ENCODE measurements at regions not wholly inside any gene's neighbourhood (a gene's known extent, or its start where the extent isn't known, plus 50 kb on each side); places are given as distances from the start of the nearest gene placed in this dataset.

GRCh38 chr2:8545695-8546611 lies 135.9 kb upstream of the ID2 start:
- H2BK5ac ChIP-seq (ENCODE audit: insufficient read length, low read length) = no peak overlapping the region
- H4K91ac ChIP-seq (ENCODE audit: insufficient read length, low read depth, low read length) = no peak overlapping the region
- H2BK20ac ChIP-seq (ENCODE audit: low read depth, low read length, poor library complexity, severe bottlenecking) = no peak overlapping the region
- WGBS (ENCODE audit: extremely low coverage, insufficient read length, low lambda C conversion rate) = no CpG with 5 or more reads among the region's 30 CpGs
- H4K20me1 ChIP-seq (ENCODE audit: control insufficient read depth, insufficient read depth, insufficient read length) = no peaks in the 10 kb centered on the region
- no peak overlapping the region for H2BK15ac ChIP-seq (ENCODE audit: low read depth, low read length)
- H2AFZ ChIP-seq (ENCODE audit: low read length) = no peak overlapping the region
- no peak overlapping the region for H4K8ac ChIP-seq (replicated peaks; ENCODE audit: insufficient read length, low read depth, low read length)
- H3K4me1 ChIP-seq (ENCODE audit: insufficient read depth, low read length) = no peaks in the 10 kb centered on the region
- Mint-ChIP-seq H3K4me3 (no peak overlapping the region), H3K27ac (no peak overlapping the region), H3K4me1 (peaks cover 2 to 7% of the 10 kb centered on the region in 2 experiments; a peak in 2 of 4 replicates), H3K36me3 (ENCODE audit: insufficient read depth in 1 of 3, low read depth in 3 of 3) (no peaks in the 10 kb centered on the region), H3K27me3 (ENCODE audit: low read depth) (peaks cover 3% of the 10 kb centered on the region; the same call in 1 of the 2 replicates), H3K9me3 (no peaks in the 10 kb centered on the region)
- no peak overlapping the region for H3T11ph ChIP-seq (ENCODE audit: low read length)
- H3K79me2 ChIP-seq (ENCODE audit: insufficient read depth, low read length) = no peaks in the 10 kb centered on the region
- no peaks in the 10 kb centered on the region for H3K27me3 ChIP-seq (ENCODE audit: insufficient read depth, low read length)
- no peak overlapping the region for H3K14ac ChIP-seq (ENCODE audit: insufficient read depth, low read length)
- no peaks in the 10 kb centered on the region for H3K9me3 ChIP-seq (ENCODE audit: control insufficient read depth, low read depth, low read length)
- H3K9ac ChIP-seq (ENCODE audit: extremely low read depth, insufficient read length, low read length) = no peak overlapping the region
- H3K18ac ChIP-seq (ENCODE audit: insufficient read length, low read depth, low read length) = no peak overlapping the region
- no peak overlapping the region for H3K4me2 ChIP-seq (ENCODE audit: insufficient read depth, insufficient read length, low read length)
- no peak overlapping the region for H2AK5ac ChIP-seq (ENCODE audit: insufficient read length, low read length)
- no peaks in the 10 kb centered on the region for H3K23me2 ChIP-seq (ENCODE audit: insufficient read length, low read depth, low read length, poor library complexity, severe bottlenecking)
- no peak for TF ChIP-seq CTCF (conservative IDR thresholded peaks at IDR 0.05)
- no peak overlapping the region for H2BK12ac ChIP-seq (ENCODE audit: insufficient read length, low read depth, low read length)
- H3K79me1 ChIP-seq (ENCODE audit: insufficient read depth, low read depth, low read length, poor library complexity, severe bottlenecking) = no peaks in the 10 kb centered on the region
- H3K27ac ChIP-seq (ENCODE audit: insufficient read length, low read depth, low read length) = no peak overlapping the region
- no peak overlapping the region for H3K56ac ChIP-seq (ENCODE audit: insufficient read length, low read depth, low read length)
- DNase-seq = peak; percentile 20
- no peak overlapping the region for H3K4ac ChIP-seq (ENCODE audit: low read depth, low read length)
- H4K5ac ChIP-seq (ENCODE audit: insufficient read length, low read depth, low read length) = no peak overlapping the region
- no peak overlapping the region for H2BK120ac ChIP-seq (ENCODE audit: low read depth, low read length, poor library complexity, severe bottlenecking)
- H3K23ac ChIP-seq (ENCODE audit: insufficient read length, low read depth, low read length) = no peak overlapping the region

Data from H9 (cell line).